ENCODE measurements at regions not wholly inside any gene's neighbourhood (a gene's known extent, or its start where the extent isn't known, plus 50 kb on each side); places are given as distances from the start of the nearest gene placed in this dataset.

DNA sequence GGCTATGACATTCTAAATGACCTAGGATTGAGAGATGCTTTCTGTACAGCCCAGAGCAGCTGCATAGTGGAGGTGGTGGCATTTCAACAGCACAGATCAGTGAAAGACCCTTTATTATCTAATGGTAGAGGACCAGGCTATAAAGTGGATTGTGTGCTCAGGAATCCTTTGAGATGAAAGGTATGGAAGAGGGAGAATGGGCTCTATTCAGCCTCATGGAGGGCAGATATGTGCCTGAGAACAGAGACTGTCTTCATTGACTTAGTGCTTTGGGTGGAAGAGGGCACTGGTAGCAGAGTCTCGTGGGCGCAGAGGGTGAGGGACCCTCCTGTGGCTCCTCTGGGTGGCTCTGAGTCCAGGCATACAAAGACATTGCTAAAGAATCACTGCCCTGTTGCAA is 130.0 kb upstream of the SLC24A5 start:
- no peak for TF ChIP-seq E2F5 (CRISPR knock-in tag; IDR thresholded peaks at IDR 0.05)
- no peak for TF ChIP-seq GABPB1 (CRISPR knock-in tag; IDR thresholded peaks at IDR 0.05)
- TF ChIP-seq, protein P1, sequence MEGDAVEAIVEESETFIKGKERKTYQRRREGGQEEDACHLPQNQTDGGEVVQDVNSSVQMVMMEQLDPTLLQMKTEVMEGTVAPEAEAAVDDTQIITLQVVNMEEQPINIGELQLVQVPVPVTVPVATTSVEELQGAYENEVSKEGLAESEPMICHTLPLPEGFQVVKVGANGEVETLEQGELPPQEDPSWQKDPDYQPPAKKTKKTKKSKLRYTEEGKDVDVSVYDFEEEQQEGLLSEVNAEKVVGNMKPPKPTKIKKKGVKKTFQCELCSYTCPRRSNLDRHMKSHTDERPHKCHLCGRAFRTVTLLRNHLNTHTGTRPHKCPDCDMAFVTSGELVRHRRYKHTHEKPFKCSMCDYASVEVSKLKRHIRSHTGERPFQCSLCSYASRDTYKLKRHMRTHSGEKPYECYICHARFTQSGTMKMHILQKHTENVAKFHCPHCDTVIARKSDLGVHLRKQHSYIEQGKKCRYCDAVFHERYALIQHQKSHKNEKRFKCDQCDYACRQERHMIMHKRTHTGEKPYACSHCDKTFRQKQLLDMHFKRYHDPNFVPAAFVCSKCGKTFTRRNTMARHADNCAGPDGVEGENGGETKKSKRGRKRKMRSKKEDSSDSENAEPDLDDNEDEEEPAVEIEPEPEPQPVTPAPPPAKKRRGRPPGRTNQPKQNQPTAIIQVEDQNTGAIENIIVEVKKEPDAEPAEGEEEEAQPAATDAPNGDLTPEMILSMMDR (IDR thresholded peaks at IDR 0.05), result no peak
- no peak for TF ChIP-seq TEAD1 (CRISPR knock-in tag; IDR thresholded peaks at IDR 0.05)
